ENCODE measurements at regions not wholly inside any gene's neighbourhood (a gene's known extent, or its start where the extent isn't known, plus 50 kb on each side); places are given as distances from the start of the nearest gene placed in this dataset.

- Mint-ChIP-seq H3K27ac (no peak overlapping the region), H3K27me3 (ENCODE audit: low read depth) (peaks cover 91% of the 10 kb centered on the region), H3K4me3 (no peak overlapping the region), H3K36me3 (ENCODE audit: insufficient read depth in 2 of 2) (peaks cover 0 to 2% of the 10 kb centered on the region in 2 donors), H3K9me3 (no peaks in the 10 kb centered on the region), H3K4me1 (ENCODE audit: low read depth) (peaks cover 27% of the 10 kb centered on the region)
- ATAC-seq (replicated peaks in 1 of 2) (peak; percentile 5 to 8), DNase-seq (peak in 1 of 2 donors; percentile 11)
Measured at GRCh38 chr5:54900984-54901725, 84.2 kb downstream of the ESM1 start.

GRCh38 chr5:54897001-54897400 is 88.4 kb downstream of the ESM1 start:
- Mint-ChIP-seq H3K27ac (no peak overlapping the region), H3K36me3 (ENCODE audit: insufficient read depth in 2 of 2) (peaks cover 0 to 2% of the 10 kb centered on the region in 2 donors), H3K27me3 (ENCODE audit: low read depth) (peaks cover 71% of the 10 kb centered on the region), H3K4me1 (ENCODE audit: low read depth) (peaks cover 17% of the 10 kb centered on the region), H3K4me3 (no peak overlapping the region), H3K9me3 (no peaks in the 10 kb centered on the region)
- ATAC-seq (replicated peaks in 1 of 2) (no peak), DNase-seq (no peak)

DNA sequence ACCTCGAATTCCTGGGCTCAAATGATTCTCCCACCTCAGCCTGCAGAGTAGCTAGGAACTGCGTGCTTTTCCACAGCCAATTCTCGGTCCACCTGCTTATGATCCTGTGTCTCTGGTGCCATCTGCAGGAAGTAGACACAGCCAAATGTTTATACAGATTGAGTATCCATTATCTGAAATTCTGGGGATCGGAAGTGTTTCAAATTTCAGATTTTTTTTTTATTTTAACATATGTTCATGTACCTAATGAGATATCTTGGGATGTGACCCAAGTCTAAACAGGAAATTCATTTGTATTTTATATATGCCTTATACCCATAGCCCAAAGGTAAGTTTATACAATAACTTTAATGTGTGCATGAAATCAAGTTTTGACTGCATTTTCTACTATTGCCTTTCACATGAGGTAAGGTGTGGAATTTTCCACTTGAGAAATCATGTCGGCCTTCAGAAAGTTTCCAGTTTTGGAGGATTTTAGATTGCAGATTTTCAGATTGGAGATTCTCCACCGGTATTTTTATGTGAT is 89.5 kb downstream of the ESM1 start:
- Mint-ChIP-seq H3K4me3 (peak overlapping the region; percentile 50 to 58), H3K4me1 (ENCODE audit: low read depth) (peaks cover 8% of the 10 kb centered on the region), H3K27me3 (ENCODE audit: low read depth) (peaks cover 65% of the 10 kb centered on the region), H3K9me3 (no peaks in the 10 kb centered on the region), H3K36me3 (ENCODE audit: insufficient read depth in 2 of 2) (peaks cover 0 to 2% of the 10 kb centered on the region in 2 donors), H3K27ac (no peak overlapping the region)
- ATAC-seq (replicated peaks in 1 of 2) (peak; percentile 32 to 40), DNase-seq (no peak)

GRCh38 chr5:54894957-54895815 is 90.2 kb downstream of the ESM1 start:
- Mint-ChIP-seq H3K36me3 (ENCODE audit: insufficient read depth in 2 of 2) (peaks cover 0 to under 1% of the 10 kb centered on the region in 2 donors), H3K4me1 (ENCODE audit: low read depth) (peaks cover 8% of the 10 kb centered on the region), H3K9me3 (no peaks in the 10 kb centered on the region), H3K27ac (no peak overlapping the region), H3K27me3 (ENCODE audit: low read depth) (peaks cover 65% of the 10 kb centered on the region), H3K4me3 (peak overlapping the region; percentile 50 to 58)
- DNase-seq (no peak), ATAC-seq (replicated peaks in 1 of 2) (peak; percentile 73 to 74)

DNA sequence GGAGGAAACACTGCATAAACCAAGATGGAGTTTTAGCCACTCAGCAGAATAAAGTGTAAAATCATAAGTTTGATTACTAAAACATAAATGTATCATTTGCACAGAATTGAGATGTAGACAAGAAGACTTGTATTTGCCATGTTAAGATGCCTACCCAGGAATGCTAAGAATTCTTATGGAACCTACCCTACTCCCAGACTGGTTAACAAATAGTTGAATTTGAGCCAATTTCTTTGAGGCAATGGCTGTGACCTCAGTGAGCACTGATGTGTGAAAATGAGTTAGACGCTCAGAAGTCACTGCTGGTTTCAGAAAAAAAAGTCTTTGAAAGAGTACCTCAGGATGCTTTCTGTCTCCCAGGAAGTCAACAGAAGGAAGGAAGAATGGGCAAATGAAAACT is 95.6 kb downstream of the ESM1 start:
- H3K9me3 Mint-ChIP-seq: no peaks in the 10 kb centered on the region
- H3K36me3 Mint-ChIP-seq (ENCODE audit: insufficient read depth in 2 of 2): peaks cover 0 to 1% of the 10 kb centered on the region in 2 donors
- H3K4me3 Mint-ChIP-seq: no peak overlapping the region
- H3K4me1 Mint-ChIP-seq (ENCODE audit: low read depth): no peaks in the 10 kb centered on the region
- no peak for DNase-seq
- H3K27ac Mint-ChIP-seq: no peak overlapping the region
- no peak for ATAC-seq (replicated peaks in 1 of 2)
- H3K27me3 Mint-ChIP-seq (ENCODE audit: low read depth): peaks cover 60% of the 10 kb centered on the region

GRCh38 chr5:54887663-54888062 is 97.7 kb downstream of the ESM1 start:
- H3K4me1 Mint-ChIP-seq (ENCODE audit: low read depth): peaks cover 9% of the 10 kb centered on the region
- no peak overlapping the region for H3K4me3 Mint-ChIP-seq
- H3K27me3 Mint-ChIP-seq (ENCODE audit: low read depth): peaks cover 77% of the 10 kb centered on the region
- no peak overlapping the region for H3K27ac Mint-ChIP-seq
- ATAC-seq (replicated peaks in 1 of 2): no peak
- H3K36me3 Mint-ChIP-seq (ENCODE audit: insufficient read depth in 2 of 2): peaks cover 4 to 5% of the 10 kb centered on the region in 2 donors
- DNase-seq: no peak
- H3K9me3 Mint-ChIP-seq: no peaks in the 10 kb centered on the region

DNA sequence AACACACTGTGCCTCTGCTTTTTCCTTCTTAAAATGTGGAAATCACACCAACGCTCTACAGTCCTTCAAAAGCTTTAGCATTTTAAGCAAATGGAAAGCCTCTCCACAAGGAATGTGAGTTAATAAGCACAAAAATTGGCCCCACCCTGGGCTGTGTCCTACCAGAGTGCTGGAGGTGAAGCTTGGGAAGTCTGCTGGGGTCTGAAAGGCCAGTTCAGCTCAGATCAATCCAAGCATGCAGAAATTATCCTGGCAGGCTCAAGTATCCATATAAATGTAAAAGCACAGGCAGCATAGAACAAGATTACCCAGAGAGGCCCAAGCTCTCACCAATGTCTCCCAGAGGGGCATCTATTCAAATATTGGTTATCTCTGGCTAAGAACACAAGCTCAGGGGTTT is 98.5 kb downstream of the ESM1 start:
- Mint-ChIP-seq H3K4me3 (no peak overlapping the region), H3K4me1 (ENCODE audit: low read depth) (peaks cover 13% of the 10 kb centered on the region), H3K27ac (no peak overlapping the region), H3K36me3 (ENCODE audit: insufficient read depth in 2 of 2) (peaks cover 4 to 5% of the 10 kb centered on the region in 2 donors), H3K27me3 (ENCODE audit: low read depth) (peaks cover 85% of the 10 kb centered on the region), H3K9me3 (no peaks in the 10 kb centered on the region)
- ATAC-seq (replicated peaks in 1 of 2) (no peak), DNase-seq (no peak)

DNA sequence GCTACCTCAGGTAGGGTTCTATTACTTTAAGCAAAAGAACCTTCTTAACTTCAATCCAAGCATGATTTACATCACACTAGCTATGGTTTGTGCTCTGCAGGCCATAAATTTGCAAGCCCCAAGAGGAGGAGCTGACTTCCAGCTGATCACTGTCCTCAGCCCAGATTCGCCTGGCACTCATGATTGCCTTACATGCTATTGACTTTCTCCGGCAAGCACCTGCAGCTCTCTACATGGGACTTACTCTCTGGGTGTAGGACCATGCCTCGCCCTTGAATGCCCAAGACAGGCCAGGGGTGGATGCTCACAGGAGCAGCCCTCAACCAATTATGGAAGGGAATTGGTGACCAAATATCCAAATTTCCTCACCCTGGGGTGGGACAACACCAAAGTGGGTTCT is 99.8 kb downstream of the ESM1 start:
- H3K27me3 Mint-ChIP-seq (ENCODE audit: low read depth): peaks cover 86% of the 10 kb centered on the region
- peaks cover 21% of the 10 kb centered on the region for H3K4me1 Mint-ChIP-seq (ENCODE audit: low read depth)
- peaks cover 4 to 5% of the 10 kb centered on the region in 2 donors for H3K36me3 Mint-ChIP-seq (ENCODE audit: insufficient read depth in 2 of 2)
- DNase-seq: no peak
- ATAC-seq (replicated peaks in 1 of 2): no peak
- H3K27ac Mint-ChIP-seq: no peak overlapping the region
- H3K9me3 Mint-ChIP-seq: no peaks in the 10 kb centered on the region
- no peak overlapping the region for H3K4me3 Mint-ChIP-seq

DNA sequence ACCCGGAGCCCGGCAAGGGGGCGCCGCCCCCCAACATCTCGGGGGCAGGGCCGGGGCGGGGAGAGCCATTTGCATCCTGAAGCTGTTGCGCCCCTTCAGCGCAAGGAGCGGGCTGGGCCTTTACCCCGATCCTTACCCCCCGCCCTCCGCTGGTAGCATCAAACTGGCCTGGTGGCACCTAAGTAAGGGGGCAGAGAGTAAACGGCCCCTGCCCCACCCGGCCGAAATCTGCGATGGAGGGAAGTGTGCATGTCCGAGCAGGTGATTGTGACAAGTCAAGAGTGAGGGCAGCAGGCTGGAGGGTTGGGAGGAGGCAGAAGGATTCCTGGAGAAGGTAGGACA is 101.2 kb downstream of the ESM1 start:
- peaks cover 83% of the 10 kb centered on the region for H3K27me3 Mint-ChIP-seq (ENCODE audit: low read depth)
- H3K9me3 Mint-ChIP-seq: no peaks in the 10 kb centered on the region
- no peak for DNase-seq
- peaks cover 4% of the 10 kb centered on the region in 2 donors for H3K36me3 Mint-ChIP-seq (ENCODE audit: insufficient read depth in 2 of 2)
- H3K27ac Mint-ChIP-seq: no peak overlapping the region
- H3K4me1 Mint-ChIP-seq (ENCODE audit: low read depth): peaks cover 21% of the 10 kb centered on the region
- no peak for ATAC-seq (replicated peaks in 1 of 2)
- H3K4me3 Mint-ChIP-seq: peak overlapping the region in 1 of 2 donors; percentile 12

DNA sequence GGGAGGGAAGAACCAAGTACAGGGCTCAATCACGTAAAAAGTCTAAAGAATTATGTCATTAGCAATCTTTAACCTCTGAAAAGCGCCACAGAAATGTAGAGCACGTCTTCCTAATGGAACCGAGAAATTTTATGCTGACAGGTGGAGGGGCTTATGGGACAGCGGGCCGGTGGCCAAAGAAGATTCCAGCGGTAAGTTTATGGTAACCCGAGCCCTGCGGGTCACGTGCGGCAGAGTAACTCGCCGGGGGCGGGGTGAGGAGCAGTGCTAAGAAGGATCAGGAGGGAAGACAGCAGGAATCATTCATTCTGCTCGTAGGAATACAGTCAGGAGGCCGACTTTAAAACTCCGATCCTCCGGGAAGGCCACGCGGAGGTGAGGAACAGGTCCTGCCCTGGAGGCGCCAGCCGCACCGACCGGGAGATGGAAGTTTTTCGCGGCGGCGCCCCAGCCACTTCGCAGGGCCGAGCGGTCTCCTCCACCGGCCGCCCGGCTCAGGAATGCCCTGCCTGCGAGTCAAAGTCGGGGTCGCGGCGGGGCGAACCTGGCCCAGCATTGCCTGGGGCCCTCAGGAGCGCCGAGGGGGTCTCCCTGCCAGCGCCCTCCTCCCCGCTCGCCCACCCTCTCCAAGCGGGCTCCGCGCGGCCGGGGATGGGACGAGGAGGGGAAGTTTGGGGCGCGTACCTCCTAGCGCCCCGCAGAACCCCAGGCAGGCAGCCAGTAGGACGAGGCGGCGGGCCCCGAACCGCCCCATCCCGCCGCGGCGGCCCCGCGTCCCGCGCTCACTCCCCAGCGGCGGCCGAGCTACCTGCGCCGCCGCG is 101.8 kb downstream of the ESM1 start:
- DNase-seq: no peak
- H3K4me3 Mint-ChIP-seq: peak overlapping the region; percentile 74 to 84

DNA sequence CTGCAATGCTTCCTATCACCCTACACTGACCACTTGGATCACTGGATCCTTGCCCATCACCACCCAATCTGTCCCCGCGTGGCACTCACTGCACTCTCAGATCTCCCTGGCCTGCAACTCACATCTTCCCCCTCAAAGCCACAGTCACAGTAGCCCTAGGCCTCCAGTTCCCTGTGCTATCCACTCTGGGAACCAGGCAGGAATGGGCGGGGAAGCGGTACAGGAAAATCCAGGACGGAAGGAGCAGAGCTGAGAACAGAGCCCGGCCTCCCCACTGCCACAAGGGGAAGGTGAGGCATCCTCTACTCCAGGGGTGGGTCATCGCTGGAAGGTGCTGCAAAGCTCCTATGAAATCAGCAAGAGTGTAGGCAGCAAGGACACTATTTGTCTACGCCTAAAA is 102.6 kb downstream of the ESM1 start:
- no peak for DNase-seq
- H3K27me3 Mint-ChIP-seq (ENCODE audit: low read depth): peaks cover 82% of the 10 kb centered on the region
- no peak for ATAC-seq (replicated peaks in 1 of 2)
- peak overlapping the region; percentile 74 to 84 for H3K4me3 Mint-ChIP-seq
- no peaks in the 10 kb centered on the region for H3K9me3 Mint-ChIP-seq
- H3K4me1 Mint-ChIP-seq (ENCODE audit: low read depth): peaks cover 21% of the 10 kb centered on the region
- peaks cover 4% of the 10 kb centered on the region in 2 donors for H3K36me3 Mint-ChIP-seq (ENCODE audit: insufficient read depth in 2 of 2)
- H3K27ac Mint-ChIP-seq: no peak overlapping the region

More for the DNA sequence above, 101.8 kb downstream of the ESM1 start:
- ATAC-seq (replicated peaks in 1 of 2): peak in 1 of 2 donors; percentile 30
- Mint-ChIP-seq H3K27me3 (ENCODE audit: low read depth) (peaks cover 81% of the 10 kb centered on the region), H3K9me3 (no peaks in the 10 kb centered on the region), H3K36me3 (ENCODE audit: insufficient read depth in 2 of 2) (peaks cover 4% of the 10 kb centered on the region in 2 donors), H3K27ac (peak overlapping the region; percentile 4), H3K4me1 (ENCODE audit: low read depth) (peaks cover 21% of the 10 kb centered on the region)

- peaks cover 81% of the 10 kb centered on the region for H3K27me3 Mint-ChIP-seq (ENCODE audit: low read depth)
- H3K27ac Mint-ChIP-seq: no peak overlapping the region
Measured at GRCh38 chr5:54882101-54882500, 103.3 kb downstream of the ESM1 start.

More at GRCh38 chr5:54882101-54882500, 103.3 kb downstream of the ESM1 start:
- DNase-seq: no peak
- H3K4me3 Mint-ChIP-seq: no peak overlapping the region
- ATAC-seq (replicated peaks in 1 of 2): no peak
- peaks cover 4% of the 10 kb centered on the region in 2 donors for H3K36me3 Mint-ChIP-seq (ENCODE audit: insufficient read depth in 2 of 2)
- H3K4me1 Mint-ChIP-seq (ENCODE audit: low read depth): peaks cover 25% of the 10 kb centered on the region
- no peaks in the 10 kb centered on the region for H3K9me3 Mint-ChIP-seq

All from activated T-cell treated with anti-CD3 and anti-CD28 coated beads, Interleukin-2, amount 50 U/mL, for 72 hours (primary cell).